Neuronal stem cell (in vitro differentiated cells): ENCODE measurements at regions not wholly inside any gene's neighbourhood (a gene's known extent, or its start where the extent isn't known, plus 50 kb on each side); places are given as distances from the start of the nearest gene placed in this dataset.

Experiments
- DNase-seq: peaks from one replicate; pipeline ENCODE4 v3.0.0-alpha.2; 2013; ENCODE audit warnings: low spot score
- H2AFZ ChIP-seq: one replicate; pipeline ENCODE4 v1.6.1; 2013; ENCODE audit warnings: mild to moderate bottlenecking, low read length, inconsistent platforms
- H2AK5ac ChIP-seq: 2 replicates; pipeline ENCODE4 v1.6.1; 2013; ENCODE audit warnings: low read depth, mild to moderate bottlenecking, inconsistent platforms, low read length, moderate library complexity, mixed read lengths
- H2BK120ac ChIP-seq: 2 replicates; pipeline ENCODE4 v1.6.1; 2013; ENCODE audit warnings: low read depth, mild to moderate bottlenecking, inconsistent platforms, low read length, moderate library complexity, mixed read lengths
- H2BK12ac ChIP-seq: one replicate; pipeline ENCODE4 v1.6.1; 2013; ENCODE audit warnings: low read length, inconsistent platforms
- H2BK15ac ChIP-seq: 2 replicates; pipeline ENCODE4 v1.6.1; 2013; ENCODE audit warnings: mild to moderate bottlenecking, low read length, inconsistent platforms, mixed read lengths
- H2BK5ac ChIP-seq: one replicate; pipeline ENCODE4 v1.6.1; 2013; ENCODE audit warnings: inconsistent platforms, mild to moderate bottlenecking, low read length, moderate library complexity
- H3K14ac ChIP-seq: one replicate; pipeline ENCODE4 v1.6.1; 2013; ENCODE audit warnings: low read length, inconsistent platforms
- H3K18ac ChIP-seq: 2 replicates; pipeline ENCODE4 v1.6.1; 2013; ENCODE audit warnings: low read length, inconsistent platforms
- H3K23ac ChIP-seq: 2 replicates; pipeline ENCODE4 v1.6.1; 2013; ENCODE audit warnings: low read depth, mild to moderate bottlenecking, mixed read lengths, low read length, inconsistent platforms; ENCODE audit not compliant: poor library complexity
- H3K27ac ChIP-seq: replicated peaks from 3 replicates; pipeline ENCODE4 v1.5.1; 2013; ENCODE audit warnings: low read length, inconsistent platforms
- H3K27me3 ChIP-seq, 3 experiments: 2 replicates each; pipeline ENCODE4 v1.6.1; 2013; ENCODE audit warnings: low read length in 3 of 3, mild to moderate bottlenecking in 2 of 3, inconsistent platforms in 1 of 3, low read depth in 1 of 3, mixed read lengths in 1 of 3, moderate library complexity in 1 of 3; ENCODE audit not compliant: control insufficient read depth in 3 of 3, insufficient read depth in 3 of 3
- H3K36me3 ChIP-seq, 2 donors: replicated peaks in 1 of 2; 2 replicates each; pipeline ENCODE4 v1.6.1; 2013; ENCODE audit warnings: low read length in 2 of 2; ENCODE audit not compliant: control insufficient read depth in 2 of 2, insufficient read depth in 2 of 2
- H3K4ac ChIP-seq: 2 replicates; pipeline ENCODE4 v1.6.1; 2013; ENCODE audit warnings: inconsistent platforms, mild to moderate bottlenecking, low read length, moderate library complexity
- H3K4me1 ChIP-seq, 2 donors: 1 replicate in 1 of 2; 2 replicates in 1 of 2; pipeline ENCODE4 v1.6.1; 2013; ENCODE audit warnings: low read length in 2 of 2, low read depth in 1 of 2; ENCODE audit not compliant: control insufficient read depth in 2 of 2, insufficient read depth in 1 of 2
- H3K4me2 ChIP-seq: one replicate; pipeline ENCODE4 v1.6.1; 2013; ENCODE audit warnings: mild to moderate bottlenecking, low read length, inconsistent platforms; ENCODE audit not compliant: insufficient read depth, poor library complexity, severe bottlenecking
- H3K4me3 ChIP-seq, 2 donors: 2 replicates each; pipeline ENCODE4 v1.5.1; 2013; ENCODE audit warnings: low read length in 2 of 2, mild to moderate bottlenecking in 2 of 2, inconsistent platforms in 1 of 2, moderate library complexity in 1 of 2
- H3K79me1 ChIP-seq: one replicate; pipeline ENCODE4 v1.6.1; 2013; ENCODE audit warnings: low read depth, mild to moderate bottlenecking, inconsistent platforms, low read length, moderate library complexity
- H3K9ac ChIP-seq: one replicate; pipeline ENCODE4 v1.6.1; 2013; ENCODE audit warnings: mild to moderate bottlenecking, low read depth, low read length, inconsistent platforms; ENCODE audit not compliant: poor library complexity
- H3K9me3 ChIP-seq, 2 donors: replicated peaks in 1 of 2; 2 replicates each; pipeline versions ENCODE3 to v1.6.1; 2013; ENCODE audit warnings: low read length in 2 of 2, mild to moderate bottlenecking in 2 of 2, inconsistent platforms in 1 of 2, low read depth in 1 of 2, mixed read lengths in 1 of 2, moderate library complexity in 1 of 2; ENCODE audit not compliant: control insufficient read depth in 2 of 2, insufficient read depth in 1 of 2
- H4K8ac ChIP-seq: one replicate; pipeline ENCODE4 v1.6.1; 2013; ENCODE audit warnings: low read depth, mild to moderate bottlenecking, inconsistent platforms, low read length, moderate library complexity
- H4K91ac ChIP-seq: one replicate; pipeline ENCODE4 v1.6.1; 2013; ENCODE audit warnings: low read length, low read depth, mild to moderate bottlenecking, inconsistent platforms; ENCODE audit not compliant: poor library complexity
- WGBS, 2 donors: extraction: QIAGEN DNeasy Blood & Tissue Kit; methylation state at CpG; one replicate each; pipeline ENCODE4 v1.1.7; 2013; ENCODE audit warnings: missing lambda C conversion rate in 2 of 2, mixed read lengths in 1 of 2; ENCODE audit not compliant: insufficient read length in 2 of 2, insufficient replicate concordance in 1 of 2; ENCODE audit errors: extremely low coverage in 2 of 2; 5-methylcytosine and 5-hydroxymethylcytosine counted together

GRCh38 chr13:73168226-73168952 lies 109.6 kb downstream of the KLF5 start:
- Histone ChIP-seq H2BK5ac (no peak overlapping the region), H4K91ac (no peak overlapping the region), H3K4me1 (peaks cover 5 to 7% of the 10 kb centered on the region in 2 donors), H3K9me3 (no peaks in the 10 kb centered on the region), H3K36me3 (no peaks in the 10 kb centered on the region), H3K23ac (no peak overlapping the region), H3K9ac (no peak overlapping the region), H3K79me1 (no peaks in the 10 kb centered on the region), H2BK15ac (no peak overlapping the region), H3K4ac (no peak overlapping the region), H2BK12ac (no peak overlapping the region), H3K4me3 (no peak overlapping the region), H2AK5ac (no peak overlapping the region), H3K4me2 (no peak overlapping the region), H2AFZ (peak overlapping the region; percentile 57), H2BK120ac (no peak overlapping the region), H3K14ac (no peak overlapping the region), H3K27me3 (no peaks in the 10 kb centered on the region), H3K18ac (no peak overlapping the region), H3K27ac (no peak overlapping the region), H4K8ac (no peak overlapping the region)
- WGBS, 2 donors: no CpG with 5 or more reads among the region's 1 CpG
- no peak for DNase-seq

- Histone ChIP-seq H3K9me3 (no peaks in the 10 kb centered on the region), H3K4me3 (no peak overlapping the region), H4K91ac (no peak overlapping the region), H3K4ac (no peak overlapping the region), H3K4me1 (peaks cover 5 to 7% of the 10 kb centered on the region in 2 donors), H3K23ac (no peak overlapping the region), H2BK12ac (no peak overlapping the region), H3K79me1 (no peaks in the 10 kb centered on the region), H3K27me3 (no peaks in the 10 kb centered on the region), H3K27ac (no peak overlapping the region), H3K14ac (no peak overlapping the region), H3K4me2 (no peak overlapping the region), H2BK120ac (no peak overlapping the region), H3K9ac (no peak overlapping the region), H2BK5ac (no peak overlapping the region), H2BK15ac (no peak overlapping the region), H3K18ac (no peak overlapping the region), H2AFZ (no peak overlapping the region), H4K8ac (no peak overlapping the region), H2AK5ac (no peak overlapping the region), H3K36me3 (no peaks in the 10 kb centered on the region)
- DNase-seq: no peak
- no CpG with 5 or more reads among the region's 4 CpGs for WGBS, 2 donors
Observed at GRCh38 chr13:73167028-73167820, 108.4 kb downstream of the KLF5 start.

GRCh38 chr13:73166204-73166603 lies 107.4 kb downstream of the KLF5 start:
- no peaks in the 10 kb centered on the region for H3K9me3 ChIP-seq
- H3K4me3 ChIP-seq: no peak overlapping the region

More at GRCh38 chr13:73166204-73166603, 107.4 kb downstream of the KLF5 start:
- Histone ChIP-seq H3K4me2 (no peak overlapping the region), H3K79me1 (no peaks in the 10 kb centered on the region), H3K18ac (no peak overlapping the region), H4K8ac (no peak overlapping the region), H2BK120ac (no peak overlapping the region), H3K9ac (no peak overlapping the region), H3K27me3 (no peaks in the 10 kb centered on the region), H3K4me1 (peaks cover 5 to 7% of the 10 kb centered on the region in 2 donors), H2AK5ac (no peak overlapping the region), H2BK15ac (no peak overlapping the region), H2BK12ac (no peak overlapping the region), H3K14ac (no peak overlapping the region), H3K23ac (no peak overlapping the region), H3K27ac (no peak overlapping the region), H2AFZ (no peak overlapping the region), H2BK5ac (no peak overlapping the region), H4K91ac (no peak overlapping the region), H3K4ac (no peak overlapping the region), H3K36me3 (no peaks in the 10 kb centered on the region)
- WGBS, 2 donors: no CpG with 5 or more reads among the region's 2 CpGs
- DNase-seq: no peak
